Fibroblast of peridontal ligament (primary cell): ENCODE measurements at regions not wholly inside any gene's neighbourhood (a gene's known extent, or its start where the extent isn't known, plus 50 kb on each side); places are given as distances from the start of the nearest gene placed in this dataset.

Source experiments
- DNase-seq: peaks from one replicate; pipeline ENCODE4 v3.0.0-alpha.2; 2010; ENCODE audit errors: extremely low read depth

GRCh38 chr10:117927332-117927731, 119.4 kb downstream of the RAB11FIP2 start:
- DNase-seq, result no peak

GRCh38 chr10:117927871-117928270, 118.9 kb downstream of the RAB11FIP2 start:
- no peak for DNase-seq

- DNase-seq, result no peak
These were observed 118.5 kb downstream of the RAB11FIP2 start for GRCh38 chr10:117928281-117928680.

GRCh38 chr10:117928741-117929140, 118.0 kb downstream of the RAB11FIP2 start:
- no peak for DNase-seq

- no peak for DNase-seq
These were observed 117.2 kb downstream of the RAB11FIP2 start for GRCh38 chr10:117929327-117930067.

- DNase-seq, result no peak
These were observed 115.7 kb downstream of the RAB11FIP2 start for GRCh38 chr10:117931078-117931477.

GRCh38 chr10:117933036-117933435, 113.7 kb downstream of the RAB11FIP2 start:
- peak; percentile 4 for DNase-seq

- no peak for DNase-seq
These were observed 112.3 kb downstream of the RAB11FIP2 start for GRCh38 chr10:117934477-117934876.

- peak; percentile 58 for DNase-seq
These were observed 110.6 kb downstream of the RAB11FIP2 start for GRCh38 chr10:117936141-117936540.

GRCh38 chr10:117936566-117936965, 110.2 kb downstream of the RAB11FIP2 start:
- no peak for DNase-seq

GRCh38 chr10:117936976-117937375, 109.8 kb downstream of the RAB11FIP2 start:
- DNase-seq, result no peak

GRCh38 chr10:117938104-117938503, 108.6 kb downstream of the RAB11FIP2 start:
- no peak for DNase-seq

GRCh38 chr10:117942226-117942625, 104.5 kb downstream of the RAB11FIP2 start:
- DNase-seq, result peak; percentile 10

GRCh38 chr10:117944676-117945447, 101.9 kb downstream of the RAB11FIP2 start:
- no peak for DNase-seq

- DNase-seq, result no peak
These were observed 101.1 kb downstream of the RAB11FIP2 start for GRCh38 chr10:117945651-117946050.

- DNase-seq, result no peak
These were observed 100.1 kb downstream of the RAB11FIP2 start for GRCh38 chr10:117946525-117947070.

- no peak for DNase-seq
These were observed 98.2 kb downstream of the RAB11FIP2 start for GRCh38 chr10:117948493-117948892.

GRCh38 chr10:117950408-117950807, 96.3 kb downstream of the RAB11FIP2 start:
- no peak for DNase-seq
